ENCODE measurements at regions not wholly inside any gene's neighbourhood (a gene's known extent, or its start where the extent isn't known, plus 50 kb on each side); places are given as distances from the start of the nearest gene placed in this dataset.

GRCh38 chr22:46066691-46067090 lies 83.6 kb upstream of the PPARA start:
- TF ChIP-seq, protein P1, sequence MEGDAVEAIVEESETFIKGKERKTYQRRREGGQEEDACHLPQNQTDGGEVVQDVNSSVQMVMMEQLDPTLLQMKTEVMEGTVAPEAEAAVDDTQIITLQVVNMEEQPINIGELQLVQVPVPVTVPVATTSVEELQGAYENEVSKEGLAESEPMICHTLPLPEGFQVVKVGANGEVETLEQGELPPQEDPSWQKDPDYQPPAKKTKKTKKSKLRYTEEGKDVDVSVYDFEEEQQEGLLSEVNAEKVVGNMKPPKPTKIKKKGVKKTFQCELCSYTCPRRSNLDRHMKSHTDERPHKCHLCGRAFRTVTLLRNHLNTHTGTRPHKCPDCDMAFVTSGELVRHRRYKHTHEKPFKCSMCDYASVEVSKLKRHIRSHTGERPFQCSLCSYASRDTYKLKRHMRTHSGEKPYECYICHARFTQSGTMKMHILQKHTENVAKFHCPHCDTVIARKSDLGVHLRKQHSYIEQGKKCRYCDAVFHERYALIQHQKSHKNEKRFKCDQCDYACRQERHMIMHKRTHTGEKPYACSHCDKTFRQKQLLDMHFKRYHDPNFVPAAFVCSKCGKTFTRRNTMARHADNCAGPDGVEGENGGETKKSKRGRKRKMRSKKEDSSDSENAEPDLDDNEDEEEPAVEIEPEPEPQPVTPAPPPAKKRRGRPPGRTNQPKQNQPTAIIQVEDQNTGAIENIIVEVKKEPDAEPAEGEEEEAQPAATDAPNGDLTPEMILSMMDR (conservative IDR thresholded peaks at IDR 0.05): no peak
- no peak for TF ChIP-seq ZFX (IDR thresholded peaks at IDR 0.05)

Data from C4-2B (cell line).